A673 (cell line): ENCODE measurements at regions not wholly inside any gene's neighbourhood (a gene's known extent, or its start where the extent isn't known, plus 50 kb on each side); places are given as distances from the start of the nearest gene placed in this dataset.

Experiments
- BruUV-seq: library from RNA; stranded (reverse); fragments of 400-500 nt; replicated peaks from 2 replicates; lab custom pipeline; 2021; lab: Mats Ljungman, UMichigan
- CTCF ChIA-PET: fragments of 300-600 bp; sonication (Branson Sonifier 250); formaldehyde crosslinking; loops from one replicate; lab custom pipeline; 2022; ENCODE audit warnings: antibody characterized with exemption; lab: Charles Lee
- POLR2A ChIA-PET: fragments of 300-600 bp; sonication (Branson Sonifier 250); formaldehyde crosslinking; loops from one replicate; lab custom pipeline; 2022; ENCODE audit warnings: antibody characterized with exemption; ENCODE audit not compliant: low non-redundant PET; lab: Charles Lee
- DNase-seq: peaks from one replicate; pipeline ENCODE4 v3.0.0-alpha.2; 2015; ENCODE audit warnings: low spot score
- H3K27ac ChIP-seq: fragments of 200-600 bp; sonication (generic); 2 replicates; pipeline ENCODE4 v1.5.1; 2016; ENCODE audit warnings: mixed run types, low read depth, mild to moderate bottlenecking, mixed read lengths, antibody characterized with exemption, low read length; ENCODE audit not compliant: poor library complexity, severe bottlenecking
- H3K27me3 ChIP-seq: fragments of 200-600 bp; sonication (generic); replicated peaks from 2 replicates; pipeline ENCODE4 v1.6.1; 2017; ENCODE audit warnings: mixed run types, low read depth, mild to moderate bottlenecking, mixed read lengths, antibody characterized with exemption, low read length; ENCODE audit not compliant: insufficient read depth, poor library complexity
- H3K36me3 ChIP-seq: fragments of 200-600 bp; sonication (generic); 2 replicates; pipeline ENCODE4 v1.6.1; 2016; ENCODE audit warnings: mixed run types, mild to moderate bottlenecking, mixed read lengths, antibody characterized with exemption, low read length; ENCODE audit not compliant: insufficient read depth, poor library complexity, severe bottlenecking
- H3K4me1 ChIP-seq: fragments of 200-600 bp; sonication (generic); 2 replicates; pipeline ENCODE4 v1.6.1; 2017; ENCODE audit warnings: mixed run types, mild to moderate bottlenecking, mixed read lengths, antibody characterized with exemption, low read length; ENCODE audit not compliant: insufficient read depth, poor library complexity, severe bottlenecking
- H3K4me3 ChIP-seq: fragments of 200-600 bp; sonication (generic); 2 replicates; pipeline ENCODE4 v1.5.1; 2016; ENCODE audit warnings: low read depth, mixed run types, mild to moderate bottlenecking, mixed read lengths, low read length; ENCODE audit not compliant: poor library complexity, severe bottlenecking
- H3K9me3 ChIP-seq: fragments of 200-600 bp; sonication (generic); 2 replicates; pipeline ENCODE4 v1.6.1; 2016; ENCODE audit warnings: mixed run types, low read depth, mild to moderate bottlenecking, mixed read lengths, antibody characterized with exemption, low read length; ENCODE audit not compliant: poor library complexity, severe bottlenecking
- CTCF ChIP-seq: fragments of 300-800, 200-600 bp; sonication (generic); conservative IDR thresholded peaks from 2 replicates; pipeline ENCODE4 v1.5.1; 2017; ENCODE audit warnings: low read depth, mild to moderate bottlenecking, antibody characterized with exemption, low read length, moderate library complexity, mixed read lengths
- EZH2 ChIP-seq: fragments of 200-600 bp; sonication (generic); IDR thresholded peaks from 2 replicates; pipeline ENCODE4 v1.6.1; 2017; ENCODE audit warnings: borderline replicate concordance, low read depth, mild to moderate bottlenecking, mixed read lengths, antibody characterized with exemption, low read length; ENCODE audit not compliant: poor library complexity, severe bottlenecking
- intact Hi-C: fragments of 100-400 bp; cut with micrococcal nuclease; formaldehyde crosslinking; loops from one replicate; pipeline ENCODE4 v1.10.0; 2022; ENCODE audit not compliant: unreplicated experiment

- Histone ChIP-seq H3K4me3 (no peak overlapping the region), H3K27me3 (no peaks in the 10 kb centered on the region), H3K9me3 (no peaks in the 10 kb centered on the region), H3K4me1 (no peaks in the 10 kb centered on the region), H3K36me3 (no peaks in the 10 kb centered on the region), H3K27ac (no peak overlapping the region)
- TF ChIP-seq EZH2 (no peak), CTCF (no peak)
- POLR2A ChIA-PET, result no interaction called here
- CTCF ChIA-PET, result no interaction called here
- no peak for DNase-seq
- no TSS peak for BruUV-seq
- intact Hi-C loops, result no loop called here
Observed at GRCh38 chr12:58777815-58778214, 142.5 kb downstream of the LRIG3 start.

DNA sequence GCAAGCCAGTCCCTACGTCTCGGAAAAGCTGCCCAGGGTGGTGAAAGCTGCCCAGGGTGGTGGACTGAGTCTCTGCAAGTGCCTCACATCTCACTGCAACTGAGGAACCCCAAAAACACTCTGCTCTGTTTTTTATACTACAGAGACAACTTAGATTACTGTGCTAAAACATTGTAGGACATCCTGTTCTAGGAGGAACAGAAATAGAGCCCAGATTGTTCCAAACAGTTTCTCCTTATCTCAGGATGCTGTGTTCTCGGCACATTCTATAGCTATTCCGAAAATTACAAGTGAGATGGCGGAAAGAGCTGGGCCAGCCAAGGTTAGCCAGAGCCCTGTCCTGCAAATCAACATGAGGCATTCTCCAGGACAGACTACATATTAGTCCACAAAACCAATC lies 138.7 kb downstream of the LRIG3 start:
- no TSS peak for BruUV-seq
- POLR2A ChIA-PET, result no interaction called here
- no peak for TF ChIP-seq EZH2
- Histone ChIP-seq H3K36me3 (no peaks in the 10 kb centered on the region), H3K4me3 (no peak overlapping the region), H3K4me1 (no peaks in the 10 kb centered on the region), H3K27me3 (no peaks in the 10 kb centered on the region), H3K9me3 (no peaks in the 10 kb centered on the region), H3K27ac (no peak overlapping the region)
- CTCF ChIA-PET, result no interaction called here
- no peak for DNase-seq
- intact Hi-C loops, result no loop called here

- intact Hi-C loops, result no loop called here
- BruUV-seq, result no TSS peak
- CTCF ChIA-PET, result no interaction called here
- Histone ChIP-seq H3K27me3 (no peaks in the 10 kb centered on the region), H3K36me3 (no peaks in the 10 kb centered on the region), H3K27ac (no peak overlapping the region), H3K4me1 (no peaks in the 10 kb centered on the region), H3K9me3 (no peaks in the 10 kb centered on the region), H3K4me3 (no peak overlapping the region)
- DNase-seq, result peak; percentile 56
- POLR2A ChIA-PET, result no interaction called here
- no peak for TF ChIP-seq CTCF
- TF ChIP-seq EZH2, result no peak
Observed at GRCh38 chr12:58787021-58787760, 133.1 kb downstream of the LRIG3 start.

GRCh38 chr12:58794859-58795258 lies 125.4 kb downstream of the LRIG3 start:
- no peaks in the 10 kb centered on the region for H3K9me3 ChIP-seq
- H3K36me3 ChIP-seq, result no peaks in the 10 kb centered on the region
- no peak overlapping the region for H3K4me3 ChIP-seq
- no peak overlapping the region for H3K27ac ChIP-seq
- no peaks in the 10 kb centered on the region for H3K27me3 ChIP-seq
- H3K4me1 ChIP-seq, result no peaks in the 10 kb centered on the region
- no peak for DNase-seq
- intact Hi-C loops, result no loop called here
- TF ChIP-seq CTCF, result no peak
- no peak for TF ChIP-seq EZH2
- no TSS peak for BruUV-seq
- CTCF ChIA-PET, result no interaction called here
- POLR2A ChIA-PET, result no interaction called here
